Daoy (cell line): ENCODE measurements at regions not wholly inside any gene's neighbourhood (a gene's known extent, or its start where the extent isn't known, plus 50 kb on each side); places are given as distances from the start of the nearest gene placed in this dataset.

Experiments
- DNase-seq: peaks from one replicate; pipeline ENCODE4 v3.0.0-alpha.2; 2015; ENCODE audit warnings: low read depth

DNA sequence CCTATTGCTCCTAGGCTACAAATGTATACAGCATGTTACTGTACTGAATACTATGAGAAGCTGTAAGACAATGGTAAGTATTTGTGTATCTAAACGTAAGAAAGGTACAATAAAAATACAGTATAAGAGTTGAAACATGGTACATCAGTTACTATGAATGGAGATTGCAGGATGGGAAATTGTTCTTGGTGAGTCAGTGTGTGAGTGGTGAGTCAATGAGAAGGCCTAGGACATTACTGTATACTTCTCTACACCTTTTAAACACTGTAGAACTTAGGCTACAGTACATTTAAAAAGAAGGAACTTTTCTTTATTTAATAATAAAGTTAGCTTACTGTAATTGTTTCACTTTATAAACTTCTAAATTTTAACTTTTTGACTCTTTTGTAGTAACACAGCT lies 2603.2 kb downstream of the PCDH7 start:
- no peak for DNase-seq

DNA sequence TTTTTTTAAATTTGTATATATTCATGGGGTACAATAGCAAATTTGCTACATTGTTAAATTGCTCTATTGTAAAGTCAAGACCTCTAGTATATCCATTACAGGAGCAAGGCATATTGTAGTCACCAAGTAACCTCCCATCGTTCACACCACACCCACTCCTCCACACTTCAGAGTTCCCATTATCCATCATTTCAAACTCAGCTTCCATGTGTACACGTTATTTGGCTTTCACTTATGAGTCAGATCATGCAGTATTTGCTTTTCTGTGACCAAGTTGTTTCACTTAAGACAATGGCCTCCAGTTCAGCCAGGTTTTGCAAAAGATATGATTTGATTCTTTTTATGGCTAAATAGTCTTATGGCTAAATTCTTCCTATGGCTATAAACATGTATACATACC lies 2614.2 kb downstream of the PCDH7 start:
- DNase-seq: no peak

DNA sequence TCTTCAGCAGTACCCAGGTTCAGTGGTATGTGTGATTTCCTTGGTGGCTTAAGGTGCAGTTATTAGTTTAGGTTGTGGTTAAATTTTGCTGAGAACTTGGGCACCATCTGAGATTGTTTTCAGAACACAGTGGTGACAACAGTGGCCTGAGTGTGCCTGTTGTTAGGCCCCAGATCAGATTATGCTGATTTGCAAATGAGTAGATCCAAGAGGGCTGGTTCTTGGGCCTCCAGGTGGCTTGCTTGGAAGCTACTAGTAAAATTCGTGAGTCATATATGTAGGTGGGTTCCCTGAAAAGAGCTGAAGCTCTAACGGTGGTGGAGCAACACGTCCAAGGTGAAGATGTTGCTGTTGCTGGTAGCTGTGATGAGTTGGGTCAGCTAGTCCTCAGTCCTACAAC lies 2619.6 kb downstream of the PCDH7 start:
- DNase-seq: no peak

DNA sequence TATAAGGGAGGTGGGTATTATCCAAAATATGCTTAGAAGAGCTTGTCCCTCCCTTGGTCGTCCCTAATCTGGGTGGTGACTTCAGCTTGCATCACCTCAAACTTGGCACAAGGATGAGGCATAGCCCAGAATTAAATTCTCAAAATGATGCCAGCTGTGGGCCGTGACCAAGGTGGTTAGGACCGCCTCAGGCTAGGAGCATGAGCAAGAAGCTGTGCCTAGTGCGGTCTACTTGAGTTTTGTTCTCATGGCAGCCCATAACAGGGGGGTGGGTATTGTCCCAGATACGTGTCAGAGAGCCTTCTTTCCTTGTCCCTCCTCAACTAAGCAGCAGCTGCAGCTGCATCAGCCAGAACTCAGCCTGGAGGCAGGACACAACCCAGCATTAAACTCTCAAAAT lies 2620.0 kb downstream of the PCDH7 start:
- no peak for DNase-seq

DNA sequence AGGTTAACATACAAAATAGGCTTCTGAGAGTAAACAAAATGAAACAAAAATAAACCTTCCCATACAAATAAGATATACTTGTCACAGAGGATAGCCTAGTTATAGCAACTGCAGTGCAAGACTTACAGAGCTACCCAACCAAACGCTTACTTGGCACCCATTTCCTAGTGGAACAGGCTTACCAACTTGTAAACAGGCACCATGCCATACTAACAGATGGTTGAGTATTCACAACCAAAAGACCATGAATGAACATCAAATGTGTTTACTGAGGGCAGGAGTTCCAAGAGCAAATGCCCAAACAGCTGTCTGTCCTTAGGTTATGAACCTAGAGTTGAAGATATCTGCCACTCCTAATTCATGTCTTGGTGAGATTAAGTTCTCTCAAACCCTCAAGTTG lies 2629.2 kb downstream of the PCDH7 start:
- no peak for DNase-seq

DNA sequence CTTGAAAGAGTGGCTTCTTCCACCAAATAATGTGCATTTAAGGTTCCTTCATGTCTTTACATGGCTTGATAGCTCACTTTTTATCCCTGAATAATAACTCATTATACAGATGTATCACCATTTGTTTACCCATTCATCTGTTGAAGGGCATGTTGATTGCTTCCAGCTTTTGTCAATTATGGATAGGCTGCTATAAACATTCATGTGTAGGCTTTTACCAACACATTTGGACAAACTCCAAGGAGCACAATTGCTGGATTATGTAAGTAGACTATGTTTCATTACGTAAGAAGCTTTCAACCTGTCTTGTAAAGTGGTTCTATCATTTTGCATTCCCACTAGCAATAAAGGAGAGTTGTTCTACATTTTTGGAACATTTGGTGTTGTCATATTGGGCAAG lies 2637.0 kb downstream of the PCDH7 start:
- DNase-seq: no peak

DNA sequence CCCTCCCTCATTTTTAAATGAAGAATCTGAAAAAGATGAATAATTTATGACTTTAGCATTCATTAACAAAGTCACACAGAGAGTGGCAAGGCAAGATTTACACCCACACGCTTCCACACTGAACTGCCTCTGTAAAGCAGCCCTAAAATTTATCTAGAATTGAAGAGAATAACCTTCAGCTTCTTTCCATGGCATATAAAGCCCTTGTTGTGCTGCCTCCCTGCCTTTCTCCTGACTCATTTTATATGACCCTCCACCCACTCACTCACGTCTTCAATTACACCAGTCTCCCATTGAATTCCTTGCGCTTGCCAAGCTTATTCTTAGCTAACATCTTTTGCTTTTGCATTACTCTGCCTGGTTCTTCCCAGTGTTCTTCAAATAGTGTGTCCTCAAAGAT lies 2649.3 kb downstream of the PCDH7 start:
- DNase-seq: peak; percentile 19

DNA sequence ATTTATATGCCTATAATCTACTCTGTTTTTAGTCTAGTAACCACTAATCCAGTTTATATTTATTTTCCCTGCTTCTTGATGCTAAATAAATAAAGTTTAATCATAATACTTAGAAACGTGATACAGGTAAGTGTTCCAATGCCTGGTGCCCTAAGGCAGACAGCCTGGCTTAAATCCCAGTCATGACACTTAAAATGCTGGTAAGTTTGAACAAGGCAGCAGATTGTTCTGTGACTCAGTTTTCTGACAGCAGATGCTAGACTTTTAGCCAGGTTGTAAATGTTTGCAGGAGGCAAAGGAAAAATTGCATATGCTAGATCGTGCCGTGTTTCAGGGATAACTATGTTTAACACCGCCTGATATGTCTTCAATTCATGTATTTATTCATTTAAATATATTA lies 2661.6 kb downstream of the PCDH7 start:
- DNase-seq: no peak

DNA sequence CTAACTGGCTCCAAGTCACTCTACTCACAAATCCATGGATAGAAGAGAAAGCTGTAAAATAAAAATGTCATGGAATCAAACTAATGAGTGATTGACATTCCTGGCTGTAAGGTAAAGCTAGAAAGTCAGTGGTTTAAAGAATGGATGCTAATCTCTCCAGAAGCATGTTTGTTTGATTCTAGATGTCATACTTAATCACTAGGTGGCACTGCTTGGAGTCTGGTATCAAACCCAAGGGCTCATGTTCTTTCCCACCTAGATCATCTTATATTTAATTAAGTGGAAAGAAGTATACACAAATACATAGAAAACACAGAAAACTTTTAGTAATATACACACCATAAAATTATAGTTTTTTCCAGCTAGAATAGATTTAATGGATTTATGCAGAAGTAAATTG lies 2666.6 kb downstream of the PCDH7 start:
- DNase-seq: no peak

DNA sequence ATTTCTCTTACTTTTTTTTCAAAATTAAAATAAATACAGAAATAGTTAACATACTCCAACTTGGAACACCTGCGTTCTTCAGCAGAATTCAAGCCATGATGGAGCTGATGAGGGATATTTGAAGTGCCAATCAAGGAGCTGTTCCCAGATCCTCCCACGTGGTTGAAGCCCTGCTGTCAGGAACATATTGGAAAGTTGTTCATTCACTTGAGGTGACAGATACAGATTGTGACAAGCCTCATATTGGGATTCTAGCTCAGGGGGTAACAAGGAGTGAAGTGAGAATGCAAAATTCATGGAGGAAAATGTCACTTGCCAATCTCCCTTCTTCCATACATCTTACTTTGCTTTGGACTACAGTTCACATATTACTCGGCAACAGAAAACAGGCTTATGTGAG lies 2670.8 kb downstream of the PCDH7 start:
- no peak for DNase-seq

DNA sequence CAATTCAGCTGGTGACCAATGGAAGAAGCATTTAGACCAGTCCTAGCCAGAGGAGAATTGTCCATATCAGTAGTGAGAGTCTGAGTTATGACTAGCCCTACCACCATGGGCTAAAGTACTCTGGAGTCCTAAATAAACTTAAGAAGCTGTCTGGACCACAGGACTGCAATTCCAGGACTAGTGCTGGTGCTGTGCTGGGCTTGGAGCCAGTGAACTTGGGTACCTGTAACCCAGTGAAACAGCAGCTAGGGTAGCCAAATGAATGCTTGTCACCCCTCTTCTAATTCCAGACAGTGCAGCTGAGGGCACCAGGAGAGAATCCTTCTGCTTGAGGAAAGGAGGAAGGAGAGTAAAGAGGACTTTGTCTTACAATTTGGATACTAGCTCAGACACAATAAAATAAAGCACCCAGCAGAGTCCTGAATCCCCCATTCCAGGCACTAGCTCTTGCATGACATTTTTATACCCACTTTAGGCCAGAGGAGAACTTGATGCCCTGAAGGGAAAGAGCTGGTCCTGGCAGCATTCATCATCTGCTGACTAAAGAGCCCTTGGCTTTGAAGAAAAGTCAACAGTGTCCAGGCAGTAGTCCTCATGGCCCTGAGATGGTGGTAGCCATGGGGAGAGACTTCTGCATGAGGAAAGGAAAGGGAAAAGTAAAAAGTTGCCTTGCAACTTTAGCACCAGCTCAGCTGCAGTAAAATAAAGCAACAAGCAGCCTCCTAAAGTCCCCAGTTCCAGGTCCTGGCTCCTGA lies 2675.7 kb downstream of the PCDH7 start:
- DNase-seq: no peak

GRCh38 chr4:33400504-33400903 lies 2680.3 kb downstream of the PCDH7 start:
- DNase-seq: no peak

- DNase-seq: no peak
These were observed 2687.3 kb downstream of the PCDH7 start for GRCh38 chr4:33407496-33407895.

DNA sequence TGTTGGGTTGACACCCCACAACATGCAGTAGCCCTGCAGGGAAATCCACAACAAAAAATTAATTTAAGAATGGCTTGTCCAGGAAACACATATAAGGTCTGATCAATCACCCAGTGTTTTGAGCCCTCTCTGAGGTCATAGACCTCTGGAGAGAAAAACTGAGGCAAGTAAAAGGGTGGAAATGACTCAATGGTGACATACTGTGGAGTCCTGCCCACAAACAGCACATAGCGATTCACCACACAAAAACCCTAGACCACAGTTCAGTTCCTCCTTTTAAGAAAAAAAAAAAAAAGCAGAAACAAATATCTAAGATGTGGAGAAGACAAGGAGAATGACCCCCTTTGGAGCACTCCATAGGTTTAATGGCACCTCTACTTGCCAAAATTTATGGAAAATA lies 2691.0 kb downstream of the PCDH7 start:
- DNase-seq: peak; percentile 6

DNA sequence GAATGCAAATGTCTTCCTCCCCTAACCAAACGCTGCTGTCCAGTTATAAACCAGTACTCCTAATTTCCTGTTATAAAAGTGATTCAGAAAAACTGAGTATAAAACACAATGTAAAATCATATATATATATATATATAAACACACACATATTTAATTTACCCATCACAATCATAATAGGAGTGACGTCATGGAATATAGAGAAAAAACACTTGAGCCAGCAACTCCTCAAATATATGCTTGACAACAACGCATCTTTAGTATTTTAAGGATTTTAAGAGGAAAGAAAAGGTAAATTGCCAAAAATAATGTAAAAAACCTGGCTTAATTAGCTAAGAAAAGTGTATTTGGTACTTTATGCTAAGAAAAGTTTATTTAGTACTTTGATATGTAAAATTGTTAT lies 2701.7 kb downstream of the PCDH7 start:
- no peak for DNase-seq

- DNase-seq: no peak
These were observed 2702.5 kb downstream of the PCDH7 start for GRCh38 chr4:33422656-33423055.

GRCh38 chr4:33425936-33426335 lies 2705.8 kb downstream of the PCDH7 start:
- no peak for DNase-seq

GRCh38 chr4:33427676-33428075 lies 2707.5 kb downstream of the PCDH7 start:
- DNase-seq: no peak

- no peak for DNase-seq
These were observed 2709.8 kb downstream of the PCDH7 start for GRCh38 chr4:33429971-33430370.

DNA sequence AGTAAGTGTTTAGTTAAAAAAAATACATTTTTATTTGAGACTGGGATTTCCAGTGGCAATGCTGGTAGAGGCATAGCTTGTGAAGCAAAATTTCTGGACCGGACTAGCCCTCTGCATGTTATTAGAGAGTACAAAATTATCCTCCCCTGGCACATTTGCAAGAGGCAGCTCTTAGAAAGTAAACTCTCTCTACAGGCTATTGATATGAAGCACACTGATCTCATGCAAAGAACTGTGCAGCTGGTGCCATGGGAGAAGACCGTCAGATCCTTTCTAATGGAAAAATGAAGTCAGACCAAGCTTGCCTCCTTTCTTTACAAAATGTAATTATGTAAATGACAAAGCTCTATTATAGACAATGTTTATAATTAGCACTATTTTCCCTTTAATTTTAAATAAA lies 2717.2 kb downstream of the PCDH7 start:
- no peak for DNase-seq

DNA sequence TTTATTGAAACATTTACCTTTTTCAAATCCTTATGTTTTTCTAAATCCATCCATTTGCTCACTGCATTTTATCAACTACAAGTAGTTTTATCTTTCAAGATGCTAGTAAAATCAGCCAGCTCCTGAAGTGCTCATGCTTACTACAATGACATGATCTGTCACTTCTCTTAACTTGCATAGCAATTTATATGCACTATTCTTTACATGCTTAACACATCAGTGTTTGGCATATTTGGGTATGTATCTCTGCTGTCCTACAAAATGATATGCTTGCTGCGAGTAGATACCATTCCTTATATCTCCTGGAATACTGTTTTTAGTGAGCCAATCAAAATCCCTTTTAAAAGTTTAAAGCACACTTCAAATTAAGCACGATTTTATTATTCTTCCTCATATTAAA lies 2726.8 kb downstream of the PCDH7 start:
- DNase-seq: no peak

- no peak for DNase-seq
These were observed 2728.8 kb downstream of the PCDH7 start for GRCh38 chr4:33448948-33449347.

DNA sequence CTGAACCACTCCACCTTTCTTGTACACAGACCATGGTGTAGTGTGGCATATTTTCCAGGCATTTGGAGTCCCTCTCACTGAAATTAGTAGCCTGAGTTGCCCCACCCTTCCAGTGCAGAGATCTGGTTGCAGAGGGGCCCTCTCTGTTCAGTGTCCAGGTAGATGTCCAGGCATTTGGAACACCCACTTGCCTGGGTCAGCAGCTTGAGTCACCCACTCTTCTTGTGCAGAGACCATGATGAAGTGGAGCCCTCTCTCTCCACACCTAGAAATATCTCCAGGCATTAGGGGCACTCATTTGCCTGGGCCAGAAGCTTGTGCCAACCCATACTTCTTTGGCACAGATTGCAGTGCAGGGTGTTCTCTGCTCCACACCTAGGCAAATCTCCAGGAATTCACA lies 2733.3 kb downstream of the PCDH7 start:
- DNase-seq: no peak

DNA sequence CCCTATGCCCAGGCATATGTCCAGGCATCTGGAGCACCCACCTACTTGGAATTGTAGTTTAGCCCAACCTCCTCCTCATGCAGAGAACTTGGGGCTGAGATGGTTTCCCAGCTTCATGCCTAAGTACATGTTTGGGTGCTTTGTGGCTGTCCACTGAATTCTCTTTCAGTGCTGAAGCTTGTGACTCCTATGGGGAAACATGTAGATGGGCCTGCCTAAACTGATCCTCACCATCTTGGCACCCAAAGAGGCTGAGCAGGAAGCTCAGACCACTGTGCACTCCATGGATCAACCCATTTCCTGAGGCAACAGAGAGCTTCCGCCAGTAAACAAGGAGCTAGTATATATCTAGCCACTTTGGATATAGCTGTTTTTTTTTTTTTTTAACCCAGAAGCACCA lies 2733.7 kb downstream of the PCDH7 start:
- no peak for DNase-seq
